Cardiac fibroblast (primary cell): ENCODE measurements at regions not wholly inside any gene's neighbourhood (a gene's known extent, or its start where the extent isn't known, plus 50 kb on each side); places are given as distances from the start of the nearest gene placed in this dataset.
A peak's percentile ranks its signal among the peaks of the same experiment; 100 is the strongest.

Experiments
- DNase-seq, 2 donors: peaks; one replicate each; pipeline versions ENCODE4 v3.0.0 to v3.0.0-alpha.2; 2010; ENCODE audit warnings: low read depth in 2 of 2
- H3K4me3 ChIP-seq, 2 donors: replicated peaks in 1 of 2; 1 replicate in 1 of 2; 2 replicates in 1 of 2; pipeline ENCODE4 v1.5.1; 2011; ENCODE audit warnings: low read depth in 2 of 2, low read length in 2 of 2, mild to moderate bottlenecking in 2 of 2, moderate library complexity in 1 of 2
- CTCF ChIP-seq: IDR thresholded peaks from one replicate; pipeline ENCODE4 v1.5.1; 2011; ENCODE audit warnings: low read depth, mild to moderate bottlenecking, low read length, inconsistent platforms

GRCh38 chr5:157999696-158000095 is 140.8 kb upstream of the CLINT1 start:
- no peak overlapping the region for H3K4me3 ChIP-seq
- TF ChIP-seq CTCF: no peak
- DNase-seq: no peak

GRCh38 chr5:157997991-157998504 is 139.1 kb upstream of the CLINT1 start:
- TF ChIP-seq CTCF: no peak
- H3K4me3 ChIP-seq: no peak overlapping the region
- peak; percentile 6 to 60 for DNase-seq

- peak; percentile 78 for TF ChIP-seq CTCF
- peak; percentile 75 for DNase-seq
- no peak overlapping the region for H3K4me3 ChIP-seq
These were observed 136.1 kb upstream of the CLINT1 start for GRCh38 chr5:157994906-157995519.

GRCh38 chr5:157993986-157994691 is 135.2 kb upstream of the CLINT1 start:
- no peak overlapping the region for H3K4me3 ChIP-seq
- no peak for DNase-seq
- TF ChIP-seq CTCF: no peak

- TF ChIP-seq CTCF: no peak
- no peak for DNase-seq
These were observed 134.3 kb upstream of the CLINT1 start for GRCh38 chr5:157993201-157993600.

GRCh38 chr5:157990583-157991181 is 131.7 kb upstream of the CLINT1 start:
- TF ChIP-seq CTCF: no peak
- no peak for DNase-seq
- H3K4me3 ChIP-seq: no peak overlapping the region

More at GRCh38 chr5:157993201-157993600, 134.3 kb upstream of the CLINT1 start:
- no peak overlapping the region for H3K4me3 ChIP-seq
